HG02852 (cell line): ENCODE measurements at regions not wholly inside any gene's neighbourhood (a gene's known extent, or its start where the extent isn't known, plus 50 kb on each side); places are given as distances from the start of the nearest gene placed in this dataset.
"Not testable (repeated sequence)": the region's sequence is repeated elsewhere in the genome, so short reads cannot be mapped to it uniquely, and the experiment has no call there.

Source experiments
- ATAC-seq: cut with Tn5 transposase; IDR thresholded peaks from one replicate; pipeline ENCODE4 v1.9.1; 2021; ENCODE audit warnings: mild to moderate bottlenecking, moderate library complexity; ENCODE audit not compliant: unreplicated experiment

DNA sequence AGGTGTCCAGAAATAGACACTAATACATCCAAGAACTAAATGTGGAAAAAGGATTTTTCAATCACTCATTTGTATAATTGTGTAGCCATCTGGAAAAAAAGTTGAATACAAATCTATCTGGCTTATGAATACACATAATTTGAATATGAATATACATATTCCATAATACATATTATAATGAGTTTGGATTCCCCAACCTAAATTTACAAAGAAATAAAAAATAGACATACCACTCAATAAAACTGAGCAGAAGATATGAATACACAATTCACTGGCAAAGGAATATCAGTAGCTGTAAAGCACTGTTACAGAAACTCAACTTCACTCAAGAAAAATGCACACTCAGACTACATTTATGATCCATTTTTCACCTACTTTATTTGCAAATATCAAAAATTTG, 121.9 kb upstream of the EDIL3 start:
- no peak for ATAC-seq

DNA sequence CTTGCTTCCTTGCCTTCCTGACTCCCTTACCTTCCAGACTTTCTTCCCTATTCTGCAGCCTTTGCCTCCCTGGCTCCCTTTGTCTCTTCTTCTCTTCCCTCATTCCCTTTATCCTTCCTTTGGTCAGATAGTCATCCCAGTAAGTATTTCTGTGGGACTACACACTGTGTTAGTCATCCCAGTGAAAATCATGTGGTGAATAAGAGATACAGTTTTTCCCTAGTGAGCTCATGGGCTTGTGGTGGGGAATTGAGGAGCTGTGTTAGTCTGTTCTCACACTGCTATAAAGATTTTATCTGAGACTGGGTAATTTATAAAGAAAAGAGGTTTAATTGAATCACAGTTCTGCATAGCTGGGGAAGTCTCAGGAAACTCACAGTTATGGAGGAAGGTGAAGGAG, 109.8 kb upstream of the EDIL3 start:
- no peak for ATAC-seq

- no peak for ATAC-seq
Measured at GRCh38 chr5:84487963-84488362, 103.3 kb upstream of the EDIL3 start.

DNA sequence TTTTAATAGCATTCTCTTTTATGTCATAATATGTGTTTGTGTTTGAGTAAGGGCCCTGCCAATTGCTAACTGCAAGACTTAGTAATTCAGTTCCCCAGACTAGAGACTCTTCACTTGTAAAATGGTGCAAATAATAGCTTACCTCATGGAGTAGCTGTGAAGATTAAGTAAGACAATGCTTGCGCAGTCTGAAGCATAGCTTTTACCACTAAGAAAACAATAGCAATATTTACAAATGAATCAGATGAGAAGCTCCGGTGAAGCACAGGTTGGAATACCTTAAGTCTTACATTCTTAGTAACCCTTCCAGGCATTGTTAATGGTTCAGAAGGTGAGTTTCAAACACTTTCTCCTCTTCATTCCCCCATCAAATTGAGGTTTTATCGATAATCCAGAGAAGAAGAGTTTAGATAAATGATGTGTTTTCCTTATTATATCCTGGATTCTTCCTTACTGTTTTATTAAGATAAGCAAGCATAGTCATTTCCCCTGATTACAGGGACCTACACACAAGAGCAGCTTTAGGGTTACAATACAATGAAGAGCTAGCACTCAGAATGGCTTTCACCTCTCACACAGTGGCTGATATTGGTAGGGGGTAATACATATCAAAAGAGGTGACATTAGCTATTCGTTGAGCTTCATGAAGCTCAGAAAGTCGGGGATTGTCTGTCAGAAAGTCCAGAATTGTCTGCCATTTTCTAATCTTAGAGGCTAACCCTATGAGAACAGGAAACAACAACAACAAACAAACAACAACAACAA, 96.4 kb upstream of the EDIL3 start:
- no peak for ATAC-seq

- ATAC-seq, result no peak
Measured at GRCh38 chr5:84478603-84479002, 93.9 kb upstream of the EDIL3 start.

DNA sequence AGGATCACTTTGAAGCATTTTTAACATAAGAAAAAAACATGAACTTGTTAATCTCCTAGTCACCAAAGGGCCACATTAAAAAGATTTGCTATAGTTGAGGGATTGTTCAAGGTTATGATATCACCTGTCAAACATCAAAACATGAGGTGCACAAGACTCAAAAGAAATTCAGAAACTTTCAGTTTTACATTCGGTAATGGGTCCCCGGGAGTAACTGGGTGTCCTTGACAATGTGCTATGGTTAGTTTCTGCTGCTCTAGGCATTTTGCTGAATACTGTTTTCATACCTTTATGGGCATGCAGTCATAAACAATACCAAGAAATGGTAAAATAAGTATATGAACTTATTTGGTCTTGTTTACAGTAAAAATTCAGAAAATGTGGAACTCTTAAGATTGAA, 92.8 kb upstream of the EDIL3 start:
- no peak for ATAC-seq

GRCh38 chr5:84474126-84474525, 89.4 kb upstream of the EDIL3 start:
- ATAC-seq, result no peak

- ATAC-seq, result no peak
Measured at GRCh38 chr5:84453405-84453804, 68.7 kb upstream of the EDIL3 start.

DNA sequence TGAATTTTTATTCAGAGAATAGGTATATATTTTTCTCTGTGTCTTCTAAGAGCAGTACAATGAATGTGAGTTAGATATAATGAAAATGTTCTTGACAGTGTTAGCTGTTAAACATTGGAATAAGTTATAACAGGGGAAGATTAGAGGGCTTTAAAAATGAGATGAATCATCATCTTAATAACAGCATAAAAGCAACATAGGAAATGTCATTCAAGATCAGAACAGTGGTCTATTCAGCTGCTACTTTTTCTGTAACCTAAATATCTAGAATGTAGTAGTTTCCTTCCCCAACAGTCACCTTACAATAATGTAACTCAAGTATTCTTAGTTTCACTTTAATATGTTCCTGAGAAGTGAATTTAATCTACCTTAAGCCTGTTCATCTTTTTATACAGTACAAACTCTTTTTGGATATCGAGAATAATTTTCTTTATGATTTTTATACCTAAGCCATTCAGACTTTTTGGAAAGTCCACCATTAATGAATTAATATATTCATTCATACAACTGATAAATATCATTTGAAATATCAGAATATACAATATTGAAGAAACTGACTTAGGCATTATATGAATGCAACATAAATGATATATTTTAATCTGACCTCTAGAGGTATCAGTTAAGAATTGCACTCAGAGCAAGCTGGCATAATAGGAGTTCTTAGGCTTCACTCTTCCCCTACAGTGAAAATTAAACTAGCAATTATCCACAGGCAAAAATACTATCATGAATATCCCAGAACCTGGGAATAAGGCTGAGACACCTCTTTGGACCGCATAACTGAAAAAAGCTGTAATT, 66.1 kb upstream of the EDIL3 start:
- no peak for ATAC-seq

- ATAC-seq, result no peak
Measured at GRCh38 chr5:84445049-84445685, 60.5 kb upstream of the EDIL3 start.

DNA sequence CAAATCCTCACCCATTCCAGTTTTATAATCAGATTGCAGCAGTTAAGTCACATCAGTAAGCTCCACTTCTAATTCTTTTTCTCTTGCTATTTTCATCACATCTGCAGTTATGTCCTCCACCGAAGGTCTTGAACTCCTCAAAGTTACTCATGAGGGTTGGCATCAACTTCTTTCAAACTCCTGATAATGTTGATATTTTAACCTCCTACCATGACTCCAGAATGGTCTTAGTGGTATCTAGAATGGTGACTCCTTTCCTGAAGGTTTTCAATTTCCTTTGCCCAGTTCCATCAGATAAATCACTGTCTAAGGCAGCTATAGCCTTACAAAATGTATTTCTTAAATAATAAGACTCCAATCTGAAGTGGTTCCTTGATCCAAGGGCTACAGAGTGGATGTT, 53.8 kb upstream of the EDIL3 start:
- no peak for ATAC-seq

DNA sequence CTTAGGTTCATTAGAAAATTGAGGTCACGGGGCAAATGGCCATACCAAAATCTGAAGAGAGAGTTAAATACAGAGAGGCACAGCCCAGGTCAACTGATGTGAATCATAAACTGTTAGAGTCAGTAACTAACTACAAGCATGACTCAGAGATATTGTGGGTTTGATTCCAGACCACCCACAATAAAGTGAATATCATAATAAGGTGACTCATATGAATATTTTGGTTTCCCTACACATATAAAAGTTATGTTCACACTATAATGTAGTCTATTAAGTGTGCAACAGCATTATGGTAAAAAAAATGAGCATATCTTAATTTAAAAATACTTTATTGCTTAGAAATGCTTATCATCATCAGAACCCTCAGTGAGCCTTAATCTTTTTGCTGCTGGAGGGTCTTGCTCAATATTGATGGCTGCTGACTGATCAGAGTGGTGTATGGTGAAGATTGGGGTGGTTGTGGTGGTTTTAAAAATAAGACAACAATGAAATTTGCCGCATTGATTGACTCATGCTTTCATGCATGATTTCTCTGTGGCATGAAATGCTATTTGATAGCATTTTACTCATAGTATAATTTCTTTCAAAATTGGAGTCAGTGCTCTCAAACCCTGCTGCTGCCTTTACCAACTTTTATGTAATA, 53.1 kb upstream of the EDIL3 start:
- no peak for ATAC-seq

GRCh38 chr5:84436866-84437265, 52.2 kb upstream of the EDIL3 start:
- no peak for ATAC-seq

- ATAC-seq, result not testable (repeated sequence)
Measured at GRCh38 chr5:84435861-84436346, 51.2 kb upstream of the EDIL3 start.
